IPS-18a (cell line): ENCODE measurements at regions not wholly inside any gene's neighbourhood (a gene's known extent, or its start where the extent isn't known, plus 50 kb on each side); places are given as distances from the start of the nearest gene placed in this dataset.

Experiments
- H3K27ac ChIP-seq: one replicate; pipeline ENCODE4 v1.5.1; 2013; ENCODE audit warnings: low read length
- H3K27me3 ChIP-seq: one replicate; pipeline ENCODE4 v1.6.1; 2013; ENCODE audit warnings: mild to moderate bottlenecking, low read length; ENCODE audit not compliant: control insufficient read depth, insufficient read depth
- H3K36me3 ChIP-seq: one replicate; pipeline ENCODE4 v1.6.1; 2013; ENCODE audit warnings: low read depth, low read length; ENCODE audit not compliant: control insufficient read depth
- H3K4me1 ChIP-seq: one replicate; pipeline ENCODE4 v1.6.1; 2013; ENCODE audit warnings: low read depth, low read length; ENCODE audit not compliant: control insufficient read depth
- H3K4me3 ChIP-seq: one replicate; pipeline ENCODE4 v1.5.1; 2013; ENCODE audit warnings: low read length
- H3K9ac ChIP-seq: one replicate; pipeline ENCODE4 v1.6.1; 2013; ENCODE audit warnings: mild to moderate bottlenecking, low read length, moderate library complexity
- H3K9me3 ChIP-seq: one replicate; pipeline ENCODE4 v1.6.1; 2013; ENCODE audit warnings: low read depth, low read length; ENCODE audit not compliant: control insufficient read depth

- no peaks in the 10 kb centered on the region for H3K27me3 ChIP-seq
- H3K9me3 ChIP-seq: no peaks in the 10 kb centered on the region
- H3K27ac ChIP-seq: no peak overlapping the region
- no peak overlapping the region for H3K4me3 ChIP-seq
- H3K4me1 ChIP-seq: no peaks in the 10 kb centered on the region
- no peaks in the 10 kb centered on the region for H3K36me3 ChIP-seq
- no peak overlapping the region for H3K9ac ChIP-seq
Measured at GRCh38 chr21:35645991-35646390, 414.3 kb downstream of the SETD4 start.

GRCh38 chr21:35644523-35644922, 415.8 kb downstream of the SETD4 start:
- no peak overlapping the region for H3K27ac ChIP-seq
- H3K4me1 ChIP-seq: no peaks in the 10 kb centered on the region
- H3K4me3 ChIP-seq: no peak overlapping the region
- no peaks in the 10 kb centered on the region for H3K36me3 ChIP-seq
- H3K27me3 ChIP-seq: no peaks in the 10 kb centered on the region
- H3K9me3 ChIP-seq: no peaks in the 10 kb centered on the region
- no peak overlapping the region for H3K9ac ChIP-seq

- Histone ChIP-seq H3K9me3 (no peaks in the 10 kb centered on the region), H3K9ac (no peak overlapping the region), H3K4me1 (no peaks in the 10 kb centered on the region), H3K27me3 (no peaks in the 10 kb centered on the region), H3K27ac (no peak overlapping the region), H3K36me3 (no peaks in the 10 kb centered on the region), H3K4me3 (no peak overlapping the region)
Measured at GRCh38 chr21:35643176-35643575, 417.1 kb downstream of the SETD4 start.

- Histone ChIP-seq H3K4me1 (no peaks in the 10 kb centered on the region), H3K36me3 (no peaks in the 10 kb centered on the region), H3K9ac (no peak overlapping the region), H3K27ac (no peak overlapping the region), H3K27me3 (no peaks in the 10 kb centered on the region), H3K9me3 (no peaks in the 10 kb centered on the region), H3K4me3 (no peak overlapping the region)
Measured at GRCh38 chr21:35641271-35642016, 418.9 kb downstream of the SETD4 start.

GRCh38 chr21:35637431-35637830, 422.9 kb downstream of the SETD4 start:
- no peaks in the 10 kb centered on the region for H3K9me3 ChIP-seq
- no peak overlapping the region for H3K27ac ChIP-seq
- no peaks in the 10 kb centered on the region for H3K4me1 ChIP-seq
- no peak overlapping the region for H3K4me3 ChIP-seq
- H3K36me3 ChIP-seq: no peaks in the 10 kb centered on the region
- no peak overlapping the region for H3K9ac ChIP-seq
- H3K27me3 ChIP-seq: no peaks in the 10 kb centered on the region

- H3K4me3 ChIP-seq: no peak overlapping the region
- H3K27me3 ChIP-seq: no peaks in the 10 kb centered on the region
- H3K4me1 ChIP-seq: no peaks in the 10 kb centered on the region
- no peaks in the 10 kb centered on the region for H3K36me3 ChIP-seq
- H3K9me3 ChIP-seq: no peaks in the 10 kb centered on the region
- H3K27ac ChIP-seq: no peak overlapping the region
- H3K9ac ChIP-seq: no peak overlapping the region
Measured at GRCh38 chr21:35635994-35636393, 424.3 kb downstream of the SETD4 start.

GRCh38 chr21:35635261-35635660, 425.1 kb downstream of the SETD4 start:
- H3K9ac ChIP-seq: no peak overlapping the region
- H3K4me3 ChIP-seq: no peak overlapping the region
- no peak overlapping the region for H3K27ac ChIP-seq
- no peaks in the 10 kb centered on the region for H3K27me3 ChIP-seq
- H3K4me1 ChIP-seq: no peaks in the 10 kb centered on the region
- H3K9me3 ChIP-seq: no peaks in the 10 kb centered on the region
- H3K36me3 ChIP-seq: no peaks in the 10 kb centered on the region

- H3K36me3 ChIP-seq: no peaks in the 10 kb centered on the region
- no peaks in the 10 kb centered on the region for H3K4me1 ChIP-seq
- H3K9me3 ChIP-seq: no peaks in the 10 kb centered on the region
- no peaks in the 10 kb centered on the region for H3K27me3 ChIP-seq
- no peak overlapping the region for H3K27ac ChIP-seq
- H3K9ac ChIP-seq: no peak overlapping the region
- no peak overlapping the region for H3K4me3 ChIP-seq
Measured at GRCh38 chr21:35633501-35633900, 426.8 kb downstream of the SETD4 start.

- Histone ChIP-seq H3K9me3 (no peaks in the 10 kb centered on the region), H3K27ac (no peak overlapping the region), H3K9ac (no peak overlapping the region), H3K36me3 (no peaks in the 10 kb centered on the region), H3K4me3 (no peak overlapping the region), H3K27me3 (no peaks in the 10 kb centered on the region), H3K4me1 (no peaks in the 10 kb centered on the region)
Measured at GRCh38 chr21:35632711-35633110, 427.6 kb downstream of the SETD4 start.

GRCh38 chr21:35628316-35628715, 432.0 kb downstream of the SETD4 start:
- Histone ChIP-seq H3K27ac (no peak overlapping the region), H3K4me1 (peaks cover 7% of the 10 kb centered on the region), H3K36me3 (no peaks in the 10 kb centered on the region), H3K27me3 (no peaks in the 10 kb centered on the region), H3K9ac (no peak overlapping the region), H3K9me3 (no peaks in the 10 kb centered on the region), H3K4me3 (no peak overlapping the region)

GRCh38 chr21:35627462-35627861, 432.9 kb downstream of the SETD4 start:
- Histone ChIP-seq H3K27ac (no peak overlapping the region), H3K36me3 (no peaks in the 10 kb centered on the region), H3K4me1 (peaks cover 13% of the 10 kb centered on the region), H3K9me3 (no peaks in the 10 kb centered on the region), H3K27me3 (no peaks in the 10 kb centered on the region), H3K9ac (no peak overlapping the region), H3K4me3 (no peak overlapping the region)

GRCh38 chr21:35625576-35625975, 434.8 kb downstream of the SETD4 start:
- Histone ChIP-seq H3K36me3 (no peaks in the 10 kb centered on the region), H3K9me3 (no peaks in the 10 kb centered on the region), H3K27ac (no peak overlapping the region), H3K4me1 (peaks cover 16% of the 10 kb centered on the region), H3K27me3 (no peaks in the 10 kb centered on the region), H3K9ac (no peak overlapping the region), H3K4me3 (no peak overlapping the region)
